ENCODE measurements at regions not wholly inside any gene's neighbourhood (a gene's known extent, or its start where the extent isn't known, plus 50 kb on each side); places are given as distances from the start of the nearest gene placed in this dataset.

DNA sequence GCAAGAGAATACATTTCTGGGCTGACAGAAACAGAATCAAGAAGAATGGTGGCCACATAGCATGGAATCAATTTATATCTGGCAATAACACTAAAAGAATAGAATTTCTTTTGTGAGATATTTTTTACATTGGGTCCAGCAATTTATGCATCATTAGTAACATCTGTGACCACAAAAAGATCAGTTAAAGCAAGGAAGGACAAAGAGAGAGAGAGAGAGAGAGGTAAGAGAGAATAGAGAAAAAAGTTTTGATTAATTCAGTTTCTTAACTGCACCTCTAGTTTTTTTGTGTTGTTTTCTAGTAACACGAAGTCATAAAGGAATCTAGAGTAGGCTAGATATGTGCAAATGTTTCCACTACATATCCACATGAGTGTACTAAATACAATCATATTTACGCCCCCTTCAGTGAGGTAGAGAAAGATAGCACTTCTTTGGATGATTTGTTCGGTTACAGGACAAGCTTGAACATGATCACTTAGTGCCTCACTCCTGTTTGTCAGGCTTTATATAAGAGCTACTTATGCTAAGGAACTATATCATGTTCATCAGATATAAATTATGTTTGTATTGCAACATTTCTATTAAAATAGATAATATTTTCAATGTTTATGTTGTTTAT is 247.4 kb upstream of the COL3A1 start:
- H3K4me3 ChIP-seq (replicated peaks; ENCODE audit: low read depth, low read length) = no peak overlapping the region
- TF ChIP-seq, protein P1, sequence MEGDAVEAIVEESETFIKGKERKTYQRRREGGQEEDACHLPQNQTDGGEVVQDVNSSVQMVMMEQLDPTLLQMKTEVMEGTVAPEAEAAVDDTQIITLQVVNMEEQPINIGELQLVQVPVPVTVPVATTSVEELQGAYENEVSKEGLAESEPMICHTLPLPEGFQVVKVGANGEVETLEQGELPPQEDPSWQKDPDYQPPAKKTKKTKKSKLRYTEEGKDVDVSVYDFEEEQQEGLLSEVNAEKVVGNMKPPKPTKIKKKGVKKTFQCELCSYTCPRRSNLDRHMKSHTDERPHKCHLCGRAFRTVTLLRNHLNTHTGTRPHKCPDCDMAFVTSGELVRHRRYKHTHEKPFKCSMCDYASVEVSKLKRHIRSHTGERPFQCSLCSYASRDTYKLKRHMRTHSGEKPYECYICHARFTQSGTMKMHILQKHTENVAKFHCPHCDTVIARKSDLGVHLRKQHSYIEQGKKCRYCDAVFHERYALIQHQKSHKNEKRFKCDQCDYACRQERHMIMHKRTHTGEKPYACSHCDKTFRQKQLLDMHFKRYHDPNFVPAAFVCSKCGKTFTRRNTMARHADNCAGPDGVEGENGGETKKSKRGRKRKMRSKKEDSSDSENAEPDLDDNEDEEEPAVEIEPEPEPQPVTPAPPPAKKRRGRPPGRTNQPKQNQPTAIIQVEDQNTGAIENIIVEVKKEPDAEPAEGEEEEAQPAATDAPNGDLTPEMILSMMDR (IDR thresholded peaks at IDR 0.05; ENCODE audit: low read depth, low read length, missing control alignments) = no peak
- DNase-seq (ENCODE audit: extremely low read depth, low read depth) = no peak

DNA sequence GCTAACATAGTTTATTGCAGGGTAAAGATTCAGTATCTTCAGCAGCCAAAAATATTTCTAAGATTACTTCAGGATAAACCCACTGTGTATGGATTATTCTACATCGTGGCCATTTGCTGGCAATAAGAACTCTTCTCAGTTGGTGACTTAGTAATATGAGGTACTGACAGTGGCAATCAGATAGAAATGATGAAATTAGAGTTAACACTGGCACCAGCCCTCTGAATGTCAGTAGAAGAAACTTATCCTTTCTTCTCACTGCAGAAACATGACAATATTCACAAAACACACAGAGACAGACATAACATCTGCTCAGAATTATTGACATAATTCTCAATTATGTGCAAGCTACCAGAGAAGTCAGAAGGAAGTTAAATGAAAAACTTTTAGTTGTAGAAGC is 246.3 kb upstream of the COL3A1 start:
- no peak for DNase-seq (ENCODE audit: extremely low read depth, low read depth)
- H3K4me3 ChIP-seq (replicated peaks; ENCODE audit: low read depth, low read length) = no peak overlapping the region
- TF ChIP-seq, protein P1 (IDR thresholded peaks at IDR 0.05; ENCODE audit: low read depth, low read length, missing control alignments) = no peak

DNA sequence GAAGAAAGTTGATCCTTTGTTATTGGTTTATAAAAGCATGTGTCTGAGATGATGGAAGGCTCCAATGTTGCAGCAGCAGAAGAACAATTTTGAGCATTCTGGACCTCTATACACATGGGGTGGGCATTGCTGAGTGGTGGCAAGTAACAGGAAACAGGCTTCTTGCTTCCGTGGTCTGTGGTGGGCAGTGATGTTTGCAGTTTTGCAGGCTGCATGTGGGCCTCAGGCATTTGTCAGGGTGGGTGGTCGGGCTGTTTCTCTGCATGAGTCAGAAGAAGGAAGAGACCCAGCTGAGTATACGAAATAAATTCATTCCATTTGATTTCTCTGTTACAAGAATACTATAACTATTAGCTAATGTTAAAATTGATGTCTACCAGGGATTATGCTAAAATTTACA is 239.5 kb upstream of the COL3A1 start:
- H3K4me3 ChIP-seq (replicated peaks; ENCODE audit: low read depth, low read length) = no peak overlapping the region
- no peak for DNase-seq (ENCODE audit: extremely low read depth, low read depth)
- TF ChIP-seq, protein P1 (IDR thresholded peaks at IDR 0.05; ENCODE audit: low read depth, low read length, missing control alignments) = no peak

GRCh38 chr2:188746727-188747126 is 227.4 kb upstream of the COL3A1 start:
- no peak for DNase-seq (ENCODE audit: extremely low read depth, low read depth)
- no peak overlapping the region for H3K4me3 ChIP-seq (replicated peaks; ENCODE audit: low read depth, low read length)
- TF ChIP-seq, protein P1 (IDR thresholded peaks at IDR 0.05; ENCODE audit: low read depth, low read length, missing control alignments) = no peak

DNA sequence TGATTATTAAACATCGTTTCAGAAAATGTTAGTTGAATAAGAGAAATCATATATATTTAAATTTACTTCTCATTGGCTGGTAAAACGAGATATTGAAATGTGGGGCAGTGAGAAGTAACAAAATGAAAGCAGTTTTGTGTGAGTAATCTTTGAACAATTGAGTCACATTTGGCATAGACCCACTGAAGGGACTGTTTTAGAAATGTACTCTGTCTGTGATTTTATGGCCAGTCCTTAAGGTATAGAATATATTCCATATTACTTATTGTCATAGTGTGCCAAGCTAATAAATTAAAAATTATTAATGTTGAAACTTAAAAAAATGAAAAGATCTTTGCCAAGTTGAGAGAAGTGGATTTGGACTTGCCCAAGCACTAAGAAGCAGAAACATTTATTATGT is 222.4 kb upstream of the COL3A1 start:
- H3K4me3 ChIP-seq (replicated peaks; ENCODE audit: low read depth, low read length) = no peak overlapping the region
- TF ChIP-seq, protein P1 (IDR thresholded peaks at IDR 0.05; ENCODE audit: low read depth, low read length, missing control alignments) = no peak
- DNase-seq (ENCODE audit: extremely low read depth, low read depth) = no peak

DNA sequence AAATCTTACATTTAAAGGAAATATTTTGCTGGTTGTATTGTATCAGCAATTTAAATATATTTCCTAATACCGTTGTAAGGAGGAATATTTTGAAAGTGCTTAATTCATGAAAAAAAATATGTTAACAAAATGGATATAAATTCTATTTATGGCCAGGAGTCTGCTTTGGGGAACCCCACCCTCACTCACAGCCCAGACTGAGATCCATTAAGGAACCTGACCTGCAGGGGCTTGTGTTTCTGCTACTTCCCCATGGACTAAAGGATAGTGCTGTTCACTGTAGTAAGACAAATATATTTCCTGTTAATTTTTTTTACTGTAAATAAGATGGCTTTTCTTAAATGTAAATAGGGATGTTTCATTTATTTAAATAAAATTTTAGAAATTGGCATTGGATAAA is 221.9 kb upstream of the COL3A1 start:
- TF ChIP-seq, protein P1 (IDR thresholded peaks at IDR 0.05; ENCODE audit: low read depth, low read length, missing control alignments) = no peak
- H3K4me3 ChIP-seq (replicated peaks; ENCODE audit: low read depth, low read length) = no peak overlapping the region
- no peak for DNase-seq (ENCODE audit: extremely low read depth, low read depth)

GRCh38 chr2:188762151-188762550 is 212.0 kb upstream of the COL3A1 start:
- DNase-seq (ENCODE audit: extremely low read depth, low read depth) = no peak
- TF ChIP-seq, protein P1 (IDR thresholded peaks at IDR 0.05; ENCODE audit: low read depth, low read length, missing control alignments) = no peak
- no peak overlapping the region for H3K4me3 ChIP-seq (replicated peaks; ENCODE audit: low read depth, low read length)

Data from HFF-Myc (cell line).